ENCODE measurements at regions not wholly inside any gene's neighbourhood (a gene's known extent, or its start where the extent isn't known, plus 50 kb on each side); places are given as distances from the start of the nearest gene placed in this dataset.

DNA sequence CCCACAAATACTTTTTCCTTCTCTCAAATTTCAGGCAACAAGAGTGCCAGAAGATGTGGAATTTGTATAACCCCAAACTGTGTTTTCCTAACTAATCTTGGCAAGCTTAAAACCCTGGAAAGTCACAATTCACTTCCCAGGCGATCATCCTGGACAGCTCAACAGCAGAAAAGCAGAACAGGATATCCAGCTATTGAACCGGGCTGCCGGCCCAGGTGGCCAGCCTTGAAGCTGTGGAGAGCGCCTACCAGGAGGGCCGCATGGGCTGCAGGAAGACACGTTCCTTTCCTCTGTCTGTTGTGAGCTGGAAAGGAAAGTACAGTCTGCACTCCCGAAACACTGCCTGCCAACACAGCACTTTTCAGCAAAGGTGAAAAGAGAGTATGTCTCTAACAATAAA is 719.7 kb upstream of the MARCKS start:
- no peaks in the 10 kb centered on the region for H3K4me1 ChIP-seq (ENCODE audit: insufficient read depth, low read length, severe bottlenecking)
- H2AFZ ChIP-seq (ENCODE audit: low read length), result no peak overlapping the region
- no peaks in the 10 kb centered on the region for H3K79me2 ChIP-seq (ENCODE audit: insufficient read depth, low read length)
- no peak overlapping the region for H3K27ac ChIP-seq (ENCODE audit: low read depth, low read length, poor library complexity, severe bottlenecking)
- no peaks in the 10 kb centered on the region for H4K20me1 ChIP-seq (ENCODE audit: insufficient read depth, low read length)
- H3K9me2 ChIP-seq (ENCODE audit: low read depth, low read length), result no peaks in the 10 kb centered on the region
- H3K4me3 ChIP-seq (ENCODE audit: low read depth, low read length, poor library complexity, severe bottlenecking), result no peak overlapping the region
- H3K9ac ChIP-seq (ENCODE audit: low read length), result no peak overlapping the region
- H3K9me3 ChIP-seq (ENCODE audit: low read length), result no peaks in the 10 kb centered on the region
- H3K27me3 ChIP-seq (ENCODE audit: insufficient read depth, low read length), result no peaks in the 10 kb centered on the region
- H3K36me3 ChIP-seq (ENCODE audit: insufficient read depth, low read length), result no peaks in the 10 kb centered on the region
- no peak overlapping the region for H3K4me2 ChIP-seq (ENCODE audit: low read length)
- TF ChIP-seq EZH2 (IDR thresholded peaks at IDR 0.05; ENCODE audit: borderline replicate concordance, low read length), result no peak
- TF ChIP-seq, protein P1, sequence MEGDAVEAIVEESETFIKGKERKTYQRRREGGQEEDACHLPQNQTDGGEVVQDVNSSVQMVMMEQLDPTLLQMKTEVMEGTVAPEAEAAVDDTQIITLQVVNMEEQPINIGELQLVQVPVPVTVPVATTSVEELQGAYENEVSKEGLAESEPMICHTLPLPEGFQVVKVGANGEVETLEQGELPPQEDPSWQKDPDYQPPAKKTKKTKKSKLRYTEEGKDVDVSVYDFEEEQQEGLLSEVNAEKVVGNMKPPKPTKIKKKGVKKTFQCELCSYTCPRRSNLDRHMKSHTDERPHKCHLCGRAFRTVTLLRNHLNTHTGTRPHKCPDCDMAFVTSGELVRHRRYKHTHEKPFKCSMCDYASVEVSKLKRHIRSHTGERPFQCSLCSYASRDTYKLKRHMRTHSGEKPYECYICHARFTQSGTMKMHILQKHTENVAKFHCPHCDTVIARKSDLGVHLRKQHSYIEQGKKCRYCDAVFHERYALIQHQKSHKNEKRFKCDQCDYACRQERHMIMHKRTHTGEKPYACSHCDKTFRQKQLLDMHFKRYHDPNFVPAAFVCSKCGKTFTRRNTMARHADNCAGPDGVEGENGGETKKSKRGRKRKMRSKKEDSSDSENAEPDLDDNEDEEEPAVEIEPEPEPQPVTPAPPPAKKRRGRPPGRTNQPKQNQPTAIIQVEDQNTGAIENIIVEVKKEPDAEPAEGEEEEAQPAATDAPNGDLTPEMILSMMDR (IDR thresholded peaks at IDR 0.05; ENCODE audit: low read length), result no peak
- no peaks in the 10 kb centered on the region for H3F3A ChIP-seq (ENCODE audit: insufficient read depth, low read length)

DNA sequence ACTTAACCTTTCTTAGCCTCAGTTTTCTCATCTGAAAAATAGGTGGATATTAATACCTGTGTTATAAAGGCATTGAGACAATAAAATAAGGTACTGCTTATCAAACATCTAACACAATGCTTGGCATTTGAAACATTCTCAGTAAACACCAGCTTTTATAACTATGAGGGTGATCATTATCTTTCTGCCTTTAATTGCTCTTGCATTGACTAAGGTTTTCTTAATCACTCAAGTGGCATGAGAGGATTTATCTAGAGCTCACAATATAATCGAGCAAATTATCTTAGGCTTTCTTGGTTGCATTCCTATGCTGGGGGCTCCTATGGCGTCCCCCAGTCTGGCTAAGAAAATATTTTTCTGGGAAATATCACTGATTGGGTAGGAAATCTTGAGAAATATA is 716.4 kb upstream of the MARCKS start:
- Histone ChIP-seq H3K9me3 (ENCODE audit: low read length) (no peaks in the 10 kb centered on the region), H3K9ac (ENCODE audit: low read length) (no peak overlapping the region), H3K9me2 (ENCODE audit: low read depth, low read length) (no peaks in the 10 kb centered on the region), H3K27me3 (ENCODE audit: insufficient read depth, low read length) (no peaks in the 10 kb centered on the region), H3K4me1 (ENCODE audit: insufficient read depth, low read length, severe bottlenecking) (no peaks in the 10 kb centered on the region), H3K4me3 (ENCODE audit: low read depth, low read length, poor library complexity, severe bottlenecking) (no peak overlapping the region), H3K36me3 (ENCODE audit: insufficient read depth, low read length) (no peaks in the 10 kb centered on the region), H3K4me2 (ENCODE audit: low read length) (no peak overlapping the region), H3F3A (ENCODE audit: insufficient read depth, low read length) (no peaks in the 10 kb centered on the region), H2AFZ (ENCODE audit: low read length) (no peak overlapping the region), H3K79me2 (ENCODE audit: insufficient read depth, low read length) (no peaks in the 10 kb centered on the region), H3K27ac (ENCODE audit: low read depth, low read length, poor library complexity, severe bottlenecking) (no peak overlapping the region), H4K20me1 (ENCODE audit: insufficient read depth, low read length) (no peaks in the 10 kb centered on the region)
- TF ChIP-seq EZH2 (IDR thresholded peaks at IDR 0.05; ENCODE audit: borderline replicate concordance, low read length), result no peak
- TF ChIP-seq, protein P1 (IDR thresholded peaks at IDR 0.05; ENCODE audit: low read length), result no peak

DNA sequence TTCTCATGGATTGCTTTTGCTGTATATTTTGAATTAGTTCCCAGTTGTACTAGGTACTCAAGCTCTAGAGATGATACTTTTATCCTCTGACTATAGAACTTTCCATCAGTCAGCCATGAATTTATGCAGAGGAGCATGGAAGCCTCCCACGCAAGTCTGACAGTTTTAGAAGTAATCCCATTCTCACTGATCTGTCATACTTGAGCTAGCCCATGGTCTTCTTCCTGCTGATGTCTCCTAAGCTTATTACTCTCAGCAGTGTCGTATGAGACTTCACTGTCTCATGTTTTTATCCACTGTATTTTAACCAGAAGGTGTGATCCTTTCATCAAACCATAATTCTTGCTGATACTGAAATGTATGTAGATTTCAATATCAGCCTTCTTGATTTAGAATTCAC is 715.2 kb upstream of the MARCKS start:
- Histone ChIP-seq H3K36me3 (ENCODE audit: insufficient read depth, low read length) (no peaks in the 10 kb centered on the region), H3K9me2 (ENCODE audit: low read depth, low read length) (no peaks in the 10 kb centered on the region), H3K27ac (ENCODE audit: low read depth, low read length, poor library complexity, severe bottlenecking) (no peak overlapping the region), H3K79me2 (ENCODE audit: insufficient read depth, low read length) (no peaks in the 10 kb centered on the region), H3K9me3 (ENCODE audit: low read length) (no peaks in the 10 kb centered on the region), H4K20me1 (ENCODE audit: insufficient read depth, low read length) (no peaks in the 10 kb centered on the region), H3F3A (ENCODE audit: insufficient read depth, low read length) (no peaks in the 10 kb centered on the region), H3K27me3 (ENCODE audit: insufficient read depth, low read length) (no peaks in the 10 kb centered on the region), H3K4me2 (ENCODE audit: low read length) (no peak overlapping the region), H3K4me1 (ENCODE audit: insufficient read depth, low read length, severe bottlenecking) (no peaks in the 10 kb centered on the region), H2AFZ (ENCODE audit: low read length) (no peak overlapping the region), H3K4me3 (ENCODE audit: low read depth, low read length, poor library complexity, severe bottlenecking) (no peak overlapping the region), H3K9ac (ENCODE audit: low read length) (no peak overlapping the region)
- TF ChIP-seq, protein P1 (IDR thresholded peaks at IDR 0.05; ENCODE audit: low read length), result no peak
- TF ChIP-seq EZH2 (IDR thresholded peaks at IDR 0.05; ENCODE audit: borderline replicate concordance, low read length), result no peak
